Endodermal cell (in vitro differentiated cells): ENCODE measurements at regions not wholly inside any gene's neighbourhood (a gene's known extent, or its start where the extent isn't known, plus 50 kb on each side); places are given as distances from the start of the nearest gene placed in this dataset.
A peak's percentile ranks its signal among the peaks of the same experiment; 100 is the strongest.

Experiments
- DNase-seq: peaks from one replicate; pipeline ENCODE4 v3.0.0-alpha.2; 2017
- H3K27ac ChIP-seq: 2 replicates; pipeline ENCODE4 v1.5.1; 2013; ENCODE audit warnings: mild to moderate bottlenecking, low read depth, low read length, moderate library complexity
- H3K27me3 ChIP-seq: 2 replicates; pipeline ENCODE4 v1.6.1; 2013; ENCODE audit warnings: mild to moderate bottlenecking, low read length, moderate library complexity; ENCODE audit not compliant: insufficient read depth, control insufficient read depth, poor library complexity, severe bottlenecking
- H3K36me3 ChIP-seq: 2 replicates; pipeline ENCODE4 v1.7.0; 2013; ENCODE audit warnings: mild to moderate bottlenecking, low read length, moderate library complexity; ENCODE audit not compliant: control insufficient read depth, insufficient read depth
- H3K4me1 ChIP-seq: one replicate; pipeline ENCODE4 v1.7.0; 2013; ENCODE audit warnings: low read length; ENCODE audit not compliant: control insufficient read depth, insufficient read depth
- H3K4me3 ChIP-seq: 2 replicates; pipeline ENCODE4 v1.5.1; 2013; ENCODE audit warnings: mild to moderate bottlenecking, low read length, moderate library complexity
- H3K9ac ChIP-seq: 2 replicates; pipeline ENCODE4 v1.6.1; 2013; ENCODE audit warnings: mild to moderate bottlenecking, low read length, moderate library complexity; ENCODE audit not compliant: poor library complexity, severe bottlenecking; ENCODE audit errors: extremely low read depth
- H3K9me3 ChIP-seq: 2 replicates; pipeline ENCODE4 v1.6.1; 2013; ENCODE audit warnings: mild to moderate bottlenecking, low read length, moderate library complexity; ENCODE audit not compliant: control insufficient read depth
- H3K27ac Mint-ChIP-seq: 2 replicates; pipeline ENCODE4 v1.8.0; 2020; ENCODE audit warnings: mixed read lengths
- H3K27me3 Mint-ChIP-seq: 2 replicates; pipeline ENCODE4 v1.8.0; 2021; ENCODE audit warnings: mild to moderate bottlenecking, mixed read lengths; ENCODE audit not compliant: insufficient read depth
- H3K36me3 Mint-ChIP-seq: 2 replicates; pipeline ENCODE4 v1.8.0; 2020; ENCODE audit warnings: low read depth, mixed read lengths
- H3K4me1 Mint-ChIP-seq: 2 replicates; pipeline ENCODE4 v1.8.0; 2020; ENCODE audit warnings: mixed read lengths
- H3K4me3 Mint-ChIP-seq: 2 replicates; pipeline ENCODE4 v1.8.0; 2020; ENCODE audit warnings: mild to moderate bottlenecking, moderate library complexity, mixed read lengths
- H3K9me3 Mint-ChIP-seq: 2 replicates; pipeline ENCODE4 v1.8.0; 2020; ENCODE audit warnings: mild to moderate bottlenecking, mixed read lengths
- WGBS, 2 experiments: methylation state at CpG; one replicate each; pipeline versions ENCODE4 v1.1.5 to v1.1.7; 2013; ENCODE audit warnings: missing lambda C conversion rate in 2 of 2, mixed read lengths in 1 of 2; ENCODE audit not compliant: insufficient coverage in 1 of 2, insufficient read length in 1 of 2; 5-methylcytosine and 5-hydroxymethylcytosine counted together
- TF ChIP-seq, protein P1 (sequence below): fragments of 200-600 bp; sonication (generic); conservative IDR thresholded peaks from 2 replicates; pipeline ENCODE4 v1.5.0; 2021; ENCODE audit warnings: antibody characterized with exemption, mild to moderate bottlenecking

DNA sequence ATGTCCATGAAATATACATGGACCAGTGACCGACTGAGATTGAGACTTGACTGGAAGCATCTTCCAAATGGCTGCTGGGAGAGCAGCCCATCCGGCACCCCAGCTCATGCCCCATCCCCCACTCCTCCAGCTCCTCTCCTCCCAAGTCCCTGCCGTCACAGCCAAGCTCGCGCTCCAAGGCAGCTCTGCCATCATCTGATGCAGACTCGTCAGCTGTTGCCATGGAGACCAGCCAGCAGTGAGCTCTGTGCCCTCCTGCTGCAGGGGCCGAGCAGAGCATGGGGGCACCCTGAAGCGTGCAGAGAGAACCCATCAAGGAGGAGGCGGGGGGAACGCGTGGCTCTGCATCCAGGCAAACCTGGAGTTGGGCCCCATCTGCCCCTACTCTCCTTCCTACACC is 74.5 kb upstream of the TNRC6C start:
- Histone ChIP-seq H3K4me3 (no peak overlapping the region), H3K9me3 (no peaks in the 10 kb centered on the region), H3K27ac (no peak overlapping the region), H3K27me3 (peaks cover 32% of the 10 kb centered on the region), H3K36me3 (no peaks in the 10 kb centered on the region), H3K9ac (no peak overlapping the region), H3K4me1 (no peaks in the 10 kb centered on the region)
- no peaks in the 10 kb centered on the region for H3K9me3 Mint-ChIP-seq
- no peaks in the 10 kb centered on the region for H3K36me3 Mint-ChIP-seq
- TF ChIP-seq, protein P1, sequence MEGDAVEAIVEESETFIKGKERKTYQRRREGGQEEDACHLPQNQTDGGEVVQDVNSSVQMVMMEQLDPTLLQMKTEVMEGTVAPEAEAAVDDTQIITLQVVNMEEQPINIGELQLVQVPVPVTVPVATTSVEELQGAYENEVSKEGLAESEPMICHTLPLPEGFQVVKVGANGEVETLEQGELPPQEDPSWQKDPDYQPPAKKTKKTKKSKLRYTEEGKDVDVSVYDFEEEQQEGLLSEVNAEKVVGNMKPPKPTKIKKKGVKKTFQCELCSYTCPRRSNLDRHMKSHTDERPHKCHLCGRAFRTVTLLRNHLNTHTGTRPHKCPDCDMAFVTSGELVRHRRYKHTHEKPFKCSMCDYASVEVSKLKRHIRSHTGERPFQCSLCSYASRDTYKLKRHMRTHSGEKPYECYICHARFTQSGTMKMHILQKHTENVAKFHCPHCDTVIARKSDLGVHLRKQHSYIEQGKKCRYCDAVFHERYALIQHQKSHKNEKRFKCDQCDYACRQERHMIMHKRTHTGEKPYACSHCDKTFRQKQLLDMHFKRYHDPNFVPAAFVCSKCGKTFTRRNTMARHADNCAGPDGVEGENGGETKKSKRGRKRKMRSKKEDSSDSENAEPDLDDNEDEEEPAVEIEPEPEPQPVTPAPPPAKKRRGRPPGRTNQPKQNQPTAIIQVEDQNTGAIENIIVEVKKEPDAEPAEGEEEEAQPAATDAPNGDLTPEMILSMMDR, result no peak
- peak; percentile 73 for DNase-seq
- WGBS, 2 experiments, result 10 to 72% methylated on average over 4 to 11 of the region's 11 CpGs
- peaks cover 6% of the 10 kb centered on the region for H3K4me1 Mint-ChIP-seq
- H3K4me3 Mint-ChIP-seq, result no peak overlapping the region
- peaks cover 52% of the 10 kb centered on the region for H3K27me3 Mint-ChIP-seq
- H3K27ac Mint-ChIP-seq, result no peak overlapping the region

DNA sequence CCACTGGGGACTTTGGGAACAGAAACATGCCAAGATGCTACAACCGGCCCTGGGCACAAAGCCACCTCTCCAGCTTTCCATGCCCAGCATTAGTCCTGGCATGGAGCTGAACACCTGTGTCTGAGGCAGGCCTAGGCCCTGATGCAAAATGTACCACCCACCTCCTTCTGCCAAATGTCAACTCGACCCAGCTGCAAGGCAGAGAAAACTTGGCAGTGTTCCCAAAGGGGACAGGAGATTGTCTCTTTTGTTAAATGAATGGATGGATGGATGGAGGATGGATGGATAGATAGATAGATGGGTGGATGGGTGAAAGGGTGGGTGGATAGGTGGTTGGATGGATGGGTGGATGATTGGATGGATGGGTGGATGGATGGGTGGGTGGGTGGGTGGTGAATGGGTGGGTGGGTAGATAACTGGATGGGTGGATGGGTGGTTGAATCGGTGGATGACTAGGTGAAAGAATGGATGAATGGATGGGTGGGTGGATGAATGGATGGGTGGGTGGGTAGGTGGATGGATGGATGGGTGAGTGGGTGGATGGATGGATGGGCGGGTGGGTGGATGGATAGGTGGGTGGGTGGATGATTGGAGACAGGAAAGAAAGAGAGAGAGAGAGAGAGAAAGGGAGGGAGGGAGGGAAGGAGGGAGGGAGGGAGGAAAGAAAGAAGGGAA is 73.4 kb upstream of the TNRC6C start:
- TF ChIP-seq, protein P1, result no peak
- Mint-ChIP-seq H3K27ac (no peak overlapping the region), H3K4me1 (peaks cover 8% of the 10 kb centered on the region), H3K9me3 (no peaks in the 10 kb centered on the region), H3K36me3 (no peaks in the 10 kb centered on the region), H3K27me3 (peaks cover 58% of the 10 kb centered on the region), H3K4me3 (no peak overlapping the region)
- Histone ChIP-seq H3K4me1 (no peaks in the 10 kb centered on the region), H3K4me3 (no peak overlapping the region), H3K27ac (no peak overlapping the region), H3K9me3 (no peaks in the 10 kb centered on the region), H3K9ac (no peak overlapping the region), H3K27me3 (peaks cover 35% of the 10 kb centered on the region), H3K36me3 (no peaks in the 10 kb centered on the region)
- 79% methylated on average over 3 of the region's 4 CpGs; no CpG with 5 or more reads in 1 of the 2 experiments for WGBS, 2 experiments
- DNase-seq, result no peak

DNA sequence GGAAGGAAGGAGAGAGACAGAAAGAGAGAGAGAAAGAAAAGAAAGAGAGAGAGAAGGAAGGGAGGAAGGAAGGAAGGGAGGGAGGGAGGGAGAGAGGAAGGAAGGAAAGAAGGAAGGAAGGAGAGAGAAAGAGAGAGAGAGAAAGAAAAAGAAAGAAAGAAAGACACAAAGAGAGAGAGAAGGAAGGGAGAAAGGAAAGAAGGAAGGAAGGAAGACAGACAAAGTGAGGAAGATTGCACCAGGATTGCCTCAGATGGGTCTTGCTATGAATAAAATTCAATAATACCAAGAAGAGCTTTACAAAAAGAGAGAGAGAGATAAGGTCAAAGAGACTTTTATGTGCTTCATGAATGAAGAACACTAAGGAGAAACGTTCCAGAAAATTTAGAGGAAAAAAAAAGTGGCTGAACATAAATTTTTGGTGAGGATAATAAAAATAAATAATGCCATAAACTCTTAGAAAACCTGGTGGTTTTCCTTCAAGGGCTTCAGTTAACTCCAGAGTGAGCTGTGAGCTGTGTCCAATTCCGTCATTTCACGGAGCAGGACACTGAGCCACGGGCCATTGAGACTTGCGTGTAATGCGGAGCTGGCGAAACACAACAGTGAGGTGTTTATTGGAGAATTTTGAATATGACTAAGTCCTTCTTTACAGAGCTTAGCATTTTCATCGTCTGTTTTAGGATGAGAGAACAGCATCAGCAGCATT is 72.7 kb upstream of the TNRC6C start:
- H3K27ac Mint-ChIP-seq, result no peak overlapping the region
- H3K4me1 Mint-ChIP-seq, result peaks cover 12% of the 10 kb centered on the region
- no peak overlapping the region for H3K9ac ChIP-seq
- no peak overlapping the region for H3K27ac ChIP-seq
- no peaks in the 10 kb centered on the region for H3K4me1 ChIP-seq
- DNase-seq, result no peak
- TF ChIP-seq, protein P1, result no peak
- peaks cover 35% of the 10 kb centered on the region for H3K27me3 ChIP-seq
- no peaks in the 10 kb centered on the region for H3K9me3 Mint-ChIP-seq
- H3K36me3 ChIP-seq, result no peaks in the 10 kb centered on the region
- H3K4me3 Mint-ChIP-seq, result no peak overlapping the region
- H3K27me3 Mint-ChIP-seq, result peaks cover 58% of the 10 kb centered on the region
- no peaks in the 10 kb centered on the region for H3K9me3 ChIP-seq
- 87 to 97% methylated on average over 7 to 8 of the region's 8 CpGs for WGBS, 2 experiments
- no peaks in the 10 kb centered on the region for H3K36me3 Mint-ChIP-seq
- H3K4me3 ChIP-seq, result no peak overlapping the region
